Fibroblast of skin of abdomen (primary cell): ENCODE measurements at regions not wholly inside any gene's neighbourhood (a gene's known extent, or its start where the extent isn't known, plus 50 kb on each side); places are given as distances from the start of the nearest gene placed in this dataset.
"Not testable (repeated sequence)": the region's sequence is repeated elsewhere in the genome, so short reads cannot be mapped to it uniquely, and the experiment has no call there.

Experiments
- DNase-seq: peaks from one replicate; pipeline ENCODE4 v3.0.0-alpha.2; 2013

GRCh38 chr16:13336907-13337881, 435.8 kb downstream of the SHISA9 start:
- not testable (repeated sequence) for DNase-seq

- DNase-seq = no peak
Measured at GRCh38 chr16:13338044-13338443, 436.6 kb downstream of the SHISA9 start.

GRCh38 chr16:13342675-13343074, 441.3 kb downstream of the SHISA9 start:
- no peak for DNase-seq

- peak; percentile 42 for DNase-seq
Measured at GRCh38 chr16:13344001-13344400, 442.6 kb downstream of the SHISA9 start.

GRCh38 chr16:13348416-13348815, 447.0 kb downstream of the SHISA9 start:
- DNase-seq = no peak

GRCh38 chr16:13350000-13350399, 448.6 kb downstream of the SHISA9 start:
- no peak for DNase-seq

GRCh38 chr16:13351181-13351580, 449.8 kb downstream of the SHISA9 start:
- no peak for DNase-seq

- no peak for DNase-seq
Measured at GRCh38 chr16:13351601-13352217, 450.3 kb downstream of the SHISA9 start.

- not testable (repeated sequence) for DNase-seq
Measured at GRCh38 chr16:13352796-13353195, 451.4 kb downstream of the SHISA9 start.

GRCh38 chr16:13357842-13358241, 456.4 kb downstream of the SHISA9 start:
- DNase-seq = not testable (repeated sequence)

GRCh38 chr16:13359835-13360234, 458.4 kb downstream of the SHISA9 start:
- no peak for DNase-seq

- no peak for DNase-seq
Measured at GRCh38 chr16:13372421-13372820, 471.0 kb downstream of the SHISA9 start.

GRCh38 chr16:13376174-13376573, 474.8 kb downstream of the SHISA9 start:
- DNase-seq = no peak

GRCh38 chr16:13377143-13377542, 475.7 kb downstream of the SHISA9 start:
- DNase-seq = no peak

GRCh38 chr16:13378151-13378550, 476.8 kb downstream of the SHISA9 start:
- DNase-seq = no peak

GRCh38 chr16:13379266-13379665, 477.9 kb downstream of the SHISA9 start:
- no peak for DNase-seq

- DNase-seq = not testable (repeated sequence)
Measured at GRCh38 chr16:13385156-13386040, 484.0 kb downstream of the SHISA9 start.

GRCh38 chr16:13390093-13390985, 488.9 kb downstream of the SHISA9 start:
- DNase-seq = no peak

- DNase-seq = no peak
Measured at GRCh38 chr16:13390986-13391305, 489.5 kb downstream of the SHISA9 start.

GRCh38 chr16:13391337-13391736, 489.9 kb downstream of the SHISA9 start:
- DNase-seq = no peak

GRCh38 chr16:13392341-13392740, 490.9 kb downstream of the SHISA9 start:
- no peak for DNase-seq

- no peak for DNase-seq
Measured at GRCh38 chr16:13393816-13394215, 492.4 kb downstream of the SHISA9 start.
